GM12878 (cell line): ENCODE measurements at regions not wholly inside any gene's neighbourhood (a gene's known extent, or its start where the extent isn't known, plus 50 kb on each side); places are given as distances from the start of the nearest gene placed in this dataset.

Experiments
- BCL11A ChIP-seq: IDR thresholded peaks from 2 replicates; pipeline ENCODE4 v1.6.1; 2011; ENCODE audit warnings: low read depth, low read length
- CTCF ChIP-seq, 3 experiments: IDR thresholded peaks in 2 of 3; conservative IDR thresholded peaks in 1 of 3; 2 replicates each; pipeline ENCODE4 v1.5.1; 2011; ENCODE audit warnings: low read depth in 3 of 3, low read length in 3 of 3, mild to moderate bottlenecking in 3 of 3, control low read depth in 2 of 3, moderate library complexity in 2 of 3, inconsistent platforms in 1 of 3, mixed read lengths in 1 of 3; ENCODE audit not compliant: control insufficient read depth in 2 of 3, insufficient read depth in 1 of 3; ENCODE audit errors: extremely low read depth in 1 of 3
- EP300 ChIP-seq, 2 experiments: fragments of 150-350 bp in 1 of 2; IDR thresholded peaks; 2 replicates each; pipeline ENCODE4 v1.6.1; 2011 to 2012; ENCODE audit warnings: low read depth in 2 of 2, low read length in 2 of 2, borderline replicate concordance in 1 of 2, improper control_type of control experiment in 1 of 2, inconsistent platforms in 1 of 2; ENCODE audit not compliant: control insufficient read depth in 1 of 2
- EZH2 ChIP-seq: IDR thresholded peaks from 2 replicates; pipeline ENCODE4 v1.6.1; 2012; ENCODE audit warnings: low read depth, mild to moderate bottlenecking, control low read depth, inconsistent platforms, low read length, borderline replicate concordance; ENCODE audit not compliant: control insufficient read depth
- FOS ChIP-seq: IDR thresholded peaks from 3 replicates; pipeline ENCODE4 v1.6.1; 2011; ENCODE audit warnings: borderline replicate concordance; ENCODE audit not compliant: insufficient read length; ENCODE audit errors: extremely low read depth
- MAX ChIP-seq: IDR thresholded peaks from 2 replicates; pipeline ENCODE4 v1.6.1; 2012; ENCODE audit warnings: low read depth, low read length, improper control_type of control experiment
- NFIC ChIP-seq: IDR thresholded peaks from 2 replicates; pipeline ENCODE4 v1.6.1; 2012; ENCODE audit warnings: low read depth, mild to moderate bottlenecking, inconsistent platforms, low read length, moderate library complexity
- NR2C2 ChIP-seq: IDR thresholded peaks from 2 replicates; pipeline ENCODE4 v1.6.1; 2011; ENCODE audit warnings: borderline replicate concordance, low read depth; ENCODE audit not compliant: control insufficient read depth, insufficient read length
- NRF1 ChIP-seq: conservative IDR thresholded peaks from 2 replicates; pipeline ENCODE4 v1.6.1; 2011; ENCODE audit warnings: mild to moderate bottlenecking, low read depth, low read length, improper control_type of control experiment
- REST ChIP-seq: IDR thresholded peaks from 2 replicates; pipeline ENCODE4 v1.6.1; 2012; ENCODE audit warnings: mild to moderate bottlenecking, low read depth, low read length
- ZBTB11 ChIP-seq: fragments of 450-650 bp; formaldehyde crosslinking; IDR thresholded peaks from 2 replicates; pipeline ENCODE4 v1.5.0; 2022; ENCODE audit warnings: mild to moderate bottlenecking, missing genetic modification characterization

- TF ChIP-seq FOS (no peak), CTCF (IDR thresholded peaks at IDR 0.05 in 2 of 3, conservative IDR thresholded peaks at IDR 0.05 in 1 of 3; ENCODE audit: control insufficient read depth in 2 of 3, extremely low read depth in 1 of 3, insufficient read depth in 1 of 3, low read depth in 3 of 3, low read length in 3 of 3) (no peak), EZH2 (no peak), NRF1 (no peak), ZBTB11 (CRISPR knock-in tag) (no peak), REST (no peak), NFIC (no peak), MAX (no peak), EP300 (IDR thresholded peaks at IDR 0.05; ENCODE audit: borderline replicate concordance in 1 of 2, control insufficient read depth in 1 of 2, low read depth in 2 of 2, low read length in 2 of 2) (no peak), BCL11A (no peak), NR2C2 (no peak)
Measured at GRCh38 chr3:145224886-145225285, 936.1 kb downstream of the PLOD2 start.
